HFFc6 (cell line): ENCODE measurements at regions not wholly inside any gene's neighbourhood (a gene's known extent, or its start where the extent isn't known, plus 50 kb on each side); places are given as distances from the start of the nearest gene placed in this dataset.

Experiments used
- DNase-seq: peaks from one replicate; pipeline ENCODE4 v3.0.0-alpha.2; 2018
- H3K27ac Mint-ChIP-seq: 2 replicates; pipeline ENCODE4 v1.8.0; 2020; ENCODE audit warnings: mild to moderate bottlenecking, mixed read lengths
- H3K27me3 Mint-ChIP-seq: 2 replicates; pipeline ENCODE4 v1.8.0; 2021; ENCODE audit warnings: mild to moderate bottlenecking, moderate library complexity, mixed read lengths; ENCODE audit not compliant: insufficient read depth
- H3K36me3 Mint-ChIP-seq: 2 replicates; pipeline ENCODE4 v1.8.0; 2021; ENCODE audit warnings: low read depth, mixed read lengths
- H3K4me1 Mint-ChIP-seq: 2 replicates; pipeline ENCODE4 v1.8.0; 2020; ENCODE audit warnings: low read depth, mixed read lengths
- H3K4me3 Mint-ChIP-seq: 2 replicates; pipeline ENCODE4 v1.8.0; 2020; ENCODE audit warnings: mild to moderate bottlenecking, moderate library complexity, mixed read lengths
- H3K9me3 Mint-ChIP-seq: 2 replicates; pipeline ENCODE4 v1.8.0; 2020; ENCODE audit warnings: mild to moderate bottlenecking, mixed read lengths
- CTCF ChIP-seq: fragments of 200-600 bp; sonication (generic); IDR thresholded peaks from 2 replicates; pipeline ENCODE4 v1.5.0; 2021; ENCODE audit warnings: antibody characterized with exemption, mild to moderate bottlenecking

- Mint-ChIP-seq H3K9me3 (no peaks in the 10 kb centered on the region), H3K4me1 (peaks cover 9% of the 10 kb centered on the region), H3K4me3 (no peak overlapping the region), H3K36me3 (no peaks in the 10 kb centered on the region), H3K27ac (no peak overlapping the region), H3K27me3 (peaks cover 28% of the 10 kb centered on the region)
- no peak for DNase-seq
- no peak for TF ChIP-seq CTCF
These were observed 169.5 kb upstream of the ZNF267 start for GRCh38 chr16:31704138-31704537.

- no peak for TF ChIP-seq CTCF
- H3K4me3 Mint-ChIP-seq, result no peak overlapping the region
- no peaks in the 10 kb centered on the region for H3K36me3 Mint-ChIP-seq
- peaks cover 9% of the 10 kb centered on the region for H3K4me1 Mint-ChIP-seq
- no peaks in the 10 kb centered on the region for H3K9me3 Mint-ChIP-seq
- peaks cover 25% of the 10 kb centered on the region for H3K27me3 Mint-ChIP-seq
- no peak overlapping the region for H3K27ac Mint-ChIP-seq
- no peak for DNase-seq
These were observed 168.2 kb upstream of the ZNF267 start for GRCh38 chr16:31705371-31705770.

GRCh38 chr16:31706318-31706717 lies 167.3 kb upstream of the ZNF267 start:
- Mint-ChIP-seq H3K27ac (no peak overlapping the region), H3K4me3 (no peak overlapping the region), H3K9me3 (no peaks in the 10 kb centered on the region), H3K36me3 (no peaks in the 10 kb centered on the region), H3K4me1 (peaks cover 3% of the 10 kb centered on the region), H3K27me3 (peaks cover 22% of the 10 kb centered on the region)
- TF ChIP-seq CTCF, result no peak
- no peak for DNase-seq

GRCh38 chr16:31706925-31707324 lies 166.7 kb upstream of the ZNF267 start:
- no peak for TF ChIP-seq CTCF
- H3K4me3 Mint-ChIP-seq, result no peak overlapping the region
- H3K36me3 Mint-ChIP-seq, result no peaks in the 10 kb centered on the region
- H3K27me3 Mint-ChIP-seq, result peaks cover 17% of the 10 kb centered on the region
- no peaks in the 10 kb centered on the region for H3K9me3 Mint-ChIP-seq
- DNase-seq, result no peak
- H3K4me1 Mint-ChIP-seq, result no peaks in the 10 kb centered on the region
- no peak overlapping the region for H3K27ac Mint-ChIP-seq

- Mint-ChIP-seq H3K9me3 (no peaks in the 10 kb centered on the region; the same call in 1 of the 2 replicates), H3K27me3 (peaks cover 10% of the 10 kb centered on the region), H3K36me3 (no peaks in the 10 kb centered on the region), H3K4me3 (no peak overlapping the region), H3K27ac (no peak overlapping the region), H3K4me1 (no peaks in the 10 kb centered on the region)
- TF ChIP-seq CTCF, result no peak
- no peak for DNase-seq
These were observed 165.8 kb upstream of the ZNF267 start for GRCh38 chr16:31707743-31708335.

- Mint-ChIP-seq H3K9me3 (no peaks in the 10 kb centered on the region; the same call in 1 of the 2 replicates), H3K27ac (no peak overlapping the region), H3K27me3 (peaks cover 10% of the 10 kb centered on the region), H3K4me1 (no peaks in the 10 kb centered on the region), H3K36me3 (0 out of 2 replicates have a peak, but pooled peaks cover 4% of the 10 kb centered on the region), H3K4me3 (no peak overlapping the region)
- no peak for TF ChIP-seq CTCF
- no peak for DNase-seq
These were observed 165.3 kb upstream of the ZNF267 start for GRCh38 chr16:31708348-31708747.
